HTR-8/SVneo (cell line): ENCODE measurements at regions not wholly inside any gene's neighbourhood (a gene's known extent, or its start where the extent isn't known, plus 50 kb on each side); places are given as distances from the start of the nearest gene placed in this dataset.

Experiments
- DNase-seq: peaks from one replicate; pipeline ENCODE4 v3.0.0; 2011; ENCODE audit warnings: low spot score, mixed read lengths; ENCODE audit not compliant: insufficient read length
- FAIRE-seq: peaks from 2 replicates; lab custom pipeline; 2011; peaks lifted over from hg19 to GRCh38; lab: Jason Lieb, UNC

- no peak for FAIRE-seq
- DNase-seq: no peak
These were observed 659.3 kb upstream of the TMEFF2 start for GRCh38 chr2:192854031-192854430.

- no peak for FAIRE-seq
These were observed 634.2 kb upstream of the TMEFF2 start for GRCh38 chr2:192828947-192829346.

GRCh38 chr2:192828175-192828574, 633.4 kb upstream of the TMEFF2 start:
- no peak for DNase-seq
- no peak for FAIRE-seq

More at GRCh38 chr2:192828947-192829346, 634.2 kb upstream of the TMEFF2 start:
- DNase-seq: no peak

GRCh38 chr2:192827735-192828134, 633.0 kb upstream of the TMEFF2 start:
- no peak for DNase-seq
- FAIRE-seq: no peak

GRCh38 chr2:192814376-192814775, 619.6 kb upstream of the TMEFF2 start:
- DNase-seq: no peak
- FAIRE-seq: no peak

GRCh38 chr2:192813341-192813740, 618.6 kb upstream of the TMEFF2 start:
- DNase-seq (no peak), FAIRE-seq (no peak)

GRCh38 chr2:192809173-192809572, 614.4 kb upstream of the TMEFF2 start:
- FAIRE-seq: no peak

GRCh38 chr2:192783643-192784042, 588.9 kb upstream of the TMEFF2 start:
- no peak for FAIRE-seq
- no peak for DNase-seq

More at GRCh38 chr2:192809173-192809572, 614.4 kb upstream of the TMEFF2 start:
- DNase-seq: no peak

- no peak for FAIRE-seq
- no peak for DNase-seq
These were observed 580.9 kb upstream of the TMEFF2 start for GRCh38 chr2:192775459-192776262.

- no peak for DNase-seq
- no peak for FAIRE-seq
These were observed 580.3 kb upstream of the TMEFF2 start for GRCh38 chr2:192775011-192775410.

- FAIRE-seq (no peak), DNase-seq (no peak)
These were observed 578.3 kb upstream of the TMEFF2 start for GRCh38 chr2:192773044-192773443.

- FAIRE-seq: no peak
- peak; percentile 8 for DNase-seq
These were observed 555.0 kb upstream of the TMEFF2 start for GRCh38 chr2:192749611-192750200.

GRCh38 chr2:192741889-192742288, 547.2 kb upstream of the TMEFF2 start:
- FAIRE-seq (no peak), DNase-seq (no peak)

- DNase-seq (no peak), FAIRE-seq (no peak)
These were observed 540.7 kb upstream of the TMEFF2 start for GRCh38 chr2:192735447-192735846.

- DNase-seq: no peak
- no peak for FAIRE-seq
These were observed 534.6 kb upstream of the TMEFF2 start for GRCh38 chr2:192729369-192729768.

- FAIRE-seq: no peak
- no peak for DNase-seq
These were observed 531.3 kb upstream of the TMEFF2 start for GRCh38 chr2:192725991-192726390.

GRCh38 chr2:192719629-192720028, 524.9 kb upstream of the TMEFF2 start:
- no peak for FAIRE-seq
- no peak for DNase-seq

- FAIRE-seq (no peak), DNase-seq (no peak)
These were observed 523.6 kb upstream of the TMEFF2 start for GRCh38 chr2:192718340-192718739.

GRCh38 chr2:192700934-192701333, 506.2 kb upstream of the TMEFF2 start:
- no peak for DNase-seq
- no peak for FAIRE-seq

GRCh38 chr2:192697880-192698279, 503.1 kb upstream of the TMEFF2 start:
- DNase-seq (no peak), FAIRE-seq (no peak)

GRCh38 chr2:192696857-192697256, 502.1 kb upstream of the TMEFF2 start:
- no peak for FAIRE-seq
- no peak for DNase-seq

GRCh38 chr2:192687015-192687414, 492.3 kb upstream of the TMEFF2 start:
- FAIRE-seq: no peak
- no peak for DNase-seq
